HCT116 (cell line): ENCODE measurements at regions not wholly inside any gene's neighbourhood (a gene's known extent, or its start where the extent isn't known, plus 50 kb on each side); places are given as distances from the start of the nearest gene placed in this dataset.

Source experiments
- ATF3 ChIP-seq: IDR thresholded peaks from 2 replicates; pipeline ENCODE4 v1.6.1; 2012
- CBX3 ChIP-seq: IDR thresholded peaks from 2 replicates; pipeline ENCODE4 v1.6.1; 2012; ENCODE audit warnings: low read depth
- CTCF ChIP-seq, 3 experiments: fragments of 200-600 bp in 1 of 3; sonication (generic) in 1 of 3; IDR thresholded peaks in 2 of 3; conservative IDR thresholded peaks in 1 of 3; 2 replicates each; pipeline ENCODE4 v1.5.1; 2012 to 2017; ENCODE audit warnings: low read depth in 2 of 3, low read length in 2 of 3, antibody characterized with exemption in 1 of 3, borderline replicate concordance in 1 of 3, control low read depth in 1 of 3, mild to moderate bottlenecking in 1 of 3, mixed read lengths in 1 of 3, mixed run types in 1 of 3, moderate library complexity in 1 of 3; ENCODE audit not compliant: insufficient read depth in 1 of 3
- EZH2 ChIP-seq: fragments of 200-600 bp; sonication (generic); IDR thresholded peaks from 2 replicates; pipeline ENCODE4 v1.6.1; 2017; ENCODE audit warnings: antibody characterized with exemption, mixed run types
- MAX ChIP-seq: IDR thresholded peaks from 2 replicates; pipeline ENCODE4 v1.6.1; 2012
- POLR2A ChIP-seq: IDR thresholded peaks from 2 replicates; pipeline ENCODE4 v1.7.0; 2011; ENCODE audit warnings: borderline replicate concordance; ENCODE audit not compliant: insufficient read depth, insufficient read length; ENCODE audit errors: extremely low read depth
- RAD21 ChIP-seq: IDR thresholded peaks from 2 replicates; pipeline ENCODE4 v1.6.1; 2012; ENCODE audit warnings: low read depth, mild to moderate bottlenecking

- no peak for TF ChIP-seq EZH2
- no peak for TF ChIP-seq CBX3
- TF ChIP-seq MAX, result no peak
- no peak for TF ChIP-seq CTCF (IDR thresholded peaks at IDR 0.05 in 2 of 3, conservative IDR thresholded peaks at IDR 0.05 in 1 of 3; ENCODE audit: borderline replicate concordance in 1 of 3, insufficient read depth in 1 of 3, low read depth in 2 of 3, low read length in 2 of 3)
- no peak for TF ChIP-seq ATF3
- no peak for TF ChIP-seq RAD21
- TF ChIP-seq POLR2A, result no peak
Measured at GRCh38 chr19:31801611-31802010, 452.4 kb upstream of the TSHZ3 start.
